ENCODE measurements at regions not wholly inside any gene's neighbourhood (a gene's known extent, or its start where the extent isn't known, plus 50 kb on each side); places are given as distances from the start of the nearest gene placed in this dataset.

DNA sequence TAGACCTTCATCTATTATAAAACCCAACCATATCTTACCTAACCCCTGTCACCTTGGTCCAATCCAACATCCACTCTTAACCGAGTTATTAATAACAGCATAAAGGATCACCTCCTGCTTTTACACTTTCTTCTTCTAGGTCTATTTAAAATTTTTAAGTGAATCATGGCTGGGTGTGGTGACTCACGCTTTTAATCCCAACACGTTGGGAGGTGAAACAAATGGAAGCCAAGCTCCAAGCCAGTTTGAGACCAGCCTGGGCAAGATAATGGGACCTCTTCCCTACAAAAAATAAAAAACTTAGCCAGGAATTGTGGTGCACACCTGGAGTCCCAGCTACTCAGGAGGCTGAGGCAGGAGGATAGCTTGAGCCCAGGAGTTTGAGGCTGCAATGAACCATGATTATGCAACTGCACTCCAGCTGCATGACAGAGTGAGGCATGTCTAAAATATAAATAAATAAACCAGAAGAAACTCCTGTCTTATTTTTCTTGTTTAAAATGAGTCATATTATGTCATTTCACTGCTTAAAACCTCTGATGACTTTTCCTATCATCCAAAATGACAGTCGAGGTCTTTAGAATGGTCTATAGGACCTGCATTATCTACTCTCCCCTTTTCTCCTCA is 188.4 kb downstream of the GASK1B start:
- DNase-seq = no peak
- TF ChIP-seq POLR2A (IDR thresholded peaks at IDR 0.05; ENCODE audit: low read length) (no peak), GATA1 (IDR thresholded peaks at IDR 0.05; ENCODE audit: low read depth, low read length) (no peak)

DNA sequence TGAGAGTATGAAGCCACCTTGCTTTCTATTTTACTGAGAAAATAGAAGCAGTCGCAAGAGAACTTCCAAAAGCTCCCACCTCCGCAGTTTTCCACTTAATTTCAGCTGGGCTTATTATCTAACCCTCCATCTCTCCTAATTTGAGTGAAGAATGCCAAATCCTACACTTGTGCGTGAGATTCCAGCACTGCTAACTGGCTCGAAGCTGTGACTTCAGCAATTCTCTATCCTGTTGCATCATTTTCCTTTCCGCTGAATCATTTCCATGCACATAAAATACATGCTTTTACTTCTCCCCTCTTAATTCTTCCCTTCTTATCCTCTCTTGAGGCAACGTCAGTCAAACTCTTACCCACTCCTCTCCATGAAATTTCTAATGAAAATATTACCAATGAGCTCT is 189.5 kb downstream of the GASK1B start:
- peak in 1 of 2 experiments; percentile 22 for DNase-seq
- TF ChIP-seq POLR2A (IDR thresholded peaks at IDR 0.05; ENCODE audit: low read length) = no peak

DNA sequence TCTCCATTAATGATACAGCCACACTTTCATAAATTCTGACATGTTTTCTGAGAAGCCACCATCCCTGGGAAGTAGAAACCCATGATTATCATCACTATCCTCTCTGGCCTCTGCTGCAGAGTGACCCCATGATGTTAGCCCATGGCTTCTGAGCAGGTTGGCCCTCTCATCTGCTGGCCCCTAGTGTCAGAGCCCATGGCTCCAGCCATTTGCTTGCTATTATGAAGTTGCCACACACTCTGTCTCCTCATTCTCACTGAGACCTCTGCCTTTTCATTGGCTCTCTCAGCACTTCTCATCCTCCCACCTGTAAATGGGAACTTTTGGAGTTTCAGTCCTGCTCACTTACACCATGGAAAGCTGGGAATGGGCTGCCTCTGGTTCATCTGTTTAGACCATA is 192.7 kb downstream of the GASK1B start:
- no peak for DNase-seq
- TF ChIP-seq GATA1 (IDR thresholded peaks at IDR 0.05; ENCODE audit: low read depth, low read length) (no peak), POLR2A (IDR thresholded peaks at IDR 0.05; ENCODE audit: low read length) (no peak)

DNA sequence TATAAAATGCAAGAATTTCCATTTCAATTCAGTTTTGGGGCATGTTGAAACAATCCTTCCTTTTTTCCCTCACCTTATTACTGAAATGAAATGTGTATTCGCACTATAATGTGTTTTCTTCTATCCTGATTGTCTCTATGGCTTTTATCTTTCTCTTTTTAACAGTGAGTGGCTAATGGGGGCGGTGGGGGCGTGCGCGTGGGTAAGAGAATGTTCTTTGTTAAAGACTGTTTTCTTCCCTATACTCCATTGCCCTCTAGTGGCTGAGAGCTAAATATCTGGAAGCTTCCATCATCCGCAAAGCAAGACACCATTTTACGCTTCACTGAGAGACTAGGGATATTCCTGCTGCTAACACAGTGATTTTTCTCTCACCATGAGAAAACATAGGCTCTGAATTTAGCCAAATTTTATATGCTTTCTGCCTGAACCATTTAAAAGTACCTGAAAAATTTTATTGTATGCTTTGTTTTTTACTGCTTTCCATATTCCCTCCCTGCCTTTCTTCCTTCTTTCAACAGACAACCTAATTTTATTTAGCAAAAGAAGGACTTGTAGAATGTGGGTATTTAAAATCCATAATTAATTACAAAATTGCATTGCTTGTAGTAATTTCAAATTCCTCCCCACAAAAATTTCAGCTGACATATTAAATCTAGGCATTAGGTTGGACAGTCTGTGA is 194.0 kb downstream of the GASK1B start:
- peak; percentile 68 to 69 for DNase-seq
- no peak for TF ChIP-seq GATA1 (IDR thresholded peaks at IDR 0.05; ENCODE audit: low read depth, low read length)
- no peak for TF ChIP-seq POLR2A (IDR thresholded peaks at IDR 0.05; ENCODE audit: low read length)

DNA sequence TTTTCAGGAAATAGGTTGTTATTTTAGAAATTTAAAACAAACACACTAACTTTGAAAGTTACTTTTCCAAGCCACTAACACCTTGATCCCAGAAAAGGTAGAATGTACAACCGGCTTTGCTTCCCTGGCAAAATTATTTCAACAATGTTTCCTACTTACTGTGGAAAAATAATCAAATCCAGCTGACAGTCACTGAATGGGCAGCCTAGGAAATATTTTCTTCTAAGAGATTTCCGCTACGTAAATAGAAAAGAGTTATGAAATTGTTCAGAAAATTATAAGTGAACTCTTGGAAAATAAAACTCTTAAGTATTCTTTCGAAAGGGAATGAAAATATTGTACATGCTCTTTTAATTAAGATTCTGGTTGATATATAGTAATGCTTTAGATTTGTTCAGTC is 195.7 kb downstream of the GASK1B start:
- DNase-seq = no peak
- TF ChIP-seq GATA1 (IDR thresholded peaks at IDR 0.05; ENCODE audit: low read depth, low read length) = no peak
- TF ChIP-seq POLR2A (IDR thresholded peaks at IDR 0.05; ENCODE audit: low read length) = no peak

DNA sequence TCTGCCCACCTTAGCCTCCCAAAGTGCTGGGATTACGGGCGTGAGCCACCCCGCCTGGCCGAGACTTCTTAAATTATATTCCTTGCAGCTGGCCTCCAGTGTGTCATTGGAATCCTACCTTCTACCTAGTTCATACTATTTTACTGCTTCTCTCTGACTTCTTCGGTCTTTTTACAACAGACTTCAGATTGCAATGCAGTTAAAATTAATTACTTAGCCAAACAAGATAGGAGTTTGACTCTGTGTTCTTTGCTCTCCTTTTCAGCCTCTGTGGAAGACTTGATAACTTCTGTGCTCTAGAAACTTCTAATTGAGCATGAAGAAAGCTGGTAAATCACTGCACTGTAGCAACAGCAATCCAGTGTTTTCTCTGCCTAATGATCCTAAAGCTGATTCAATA is 199.5 kb downstream of the GASK1B start:
- TF ChIP-seq POLR2A (IDR thresholded peaks at IDR 0.05; ENCODE audit: low read length) (no peak), GATA1 (IDR thresholded peaks at IDR 0.05; ENCODE audit: low read depth, low read length) (no peak)
- DNase-seq = no peak

DNA sequence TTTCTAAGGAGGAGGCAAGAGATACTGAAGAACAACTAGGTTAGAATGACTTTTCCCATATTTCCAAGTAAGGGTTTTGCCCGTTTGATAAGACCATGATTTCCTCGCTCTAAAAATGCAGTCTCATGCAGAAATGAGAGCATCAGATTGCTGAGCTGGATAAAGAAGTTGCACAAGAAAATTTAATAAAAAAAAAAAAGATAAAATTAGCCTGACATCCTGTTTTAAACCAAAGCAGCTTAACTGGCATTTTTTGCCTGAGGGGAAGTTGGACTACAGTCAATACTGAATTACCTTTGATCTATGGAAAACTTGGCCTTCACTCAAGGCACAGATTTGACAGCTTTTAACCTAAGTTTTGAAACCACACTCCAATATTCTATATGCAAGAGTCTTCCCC is 208.4 kb downstream of the GASK1B start:
- DNase-seq = no peak
- TF ChIP-seq POLR2A (IDR thresholded peaks at IDR 0.05; ENCODE audit: low read length) (no peak), GATA1 (IDR thresholded peaks at IDR 0.05; ENCODE audit: low read depth, low read length) (no peak)

DNA sequence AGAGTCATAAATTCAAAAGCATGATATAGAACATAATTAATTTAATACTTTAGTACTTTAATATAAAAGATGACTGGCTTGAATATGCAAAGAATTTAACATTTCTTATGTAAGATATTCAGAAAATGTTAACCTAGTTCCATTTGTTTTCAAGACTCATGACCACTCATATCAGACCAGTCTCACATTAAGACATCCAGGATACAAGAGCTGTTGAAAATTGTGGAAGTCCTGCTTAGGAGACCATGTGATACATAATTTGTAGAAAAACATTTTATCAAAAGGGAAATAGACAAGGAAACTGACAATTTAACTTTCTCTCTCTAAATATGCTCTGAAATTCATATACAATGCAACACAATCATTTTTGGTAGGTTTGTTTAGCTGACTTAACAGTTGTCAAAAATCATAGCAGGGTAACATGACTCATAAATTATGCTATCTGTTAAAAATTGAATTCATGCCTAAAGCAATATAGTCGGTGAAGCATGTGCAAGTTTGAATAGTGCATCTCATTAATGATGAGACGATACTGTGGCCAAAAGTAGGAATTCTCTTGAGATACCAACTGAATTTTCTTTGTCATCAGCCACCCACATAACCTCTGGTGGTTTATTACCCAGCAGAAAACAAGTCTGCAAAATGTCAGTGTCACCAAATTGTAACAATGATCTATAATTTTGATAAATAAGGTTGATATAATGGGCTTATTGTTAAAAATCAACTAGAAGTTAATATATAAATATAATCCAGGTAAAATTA is 211.4 kb downstream of the GASK1B start:
- TF ChIP-seq POLR2A (IDR thresholded peaks at IDR 0.05; ENCODE audit: low read length) = no peak
- no peak for TF ChIP-seq GATA1 (IDR thresholded peaks at IDR 0.05; ENCODE audit: low read depth, low read length)
- no peak for DNase-seq

DNA sequence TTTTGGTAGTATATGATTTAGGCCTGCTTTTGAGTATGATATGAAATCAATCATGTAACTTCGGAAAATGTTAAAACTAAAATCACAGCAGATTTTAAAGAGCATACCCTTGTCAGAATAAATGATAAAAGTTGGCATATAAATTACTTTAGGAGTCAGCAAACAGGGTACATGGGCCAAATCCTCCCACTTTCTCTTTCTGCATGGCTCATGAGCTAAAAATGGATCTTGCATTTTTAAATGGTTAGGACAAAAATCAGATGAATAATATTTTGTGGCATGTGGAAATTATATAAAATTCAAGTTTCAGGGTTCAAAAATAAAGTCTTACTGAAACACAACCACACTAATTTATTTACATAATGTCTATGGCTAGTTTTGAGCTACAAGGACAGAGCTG is 214.9 kb downstream of the GASK1B start:
- TF ChIP-seq POLR2A (IDR thresholded peaks at IDR 0.05; ENCODE audit: low read length) (no peak), GATA1 (IDR thresholded peaks at IDR 0.05; ENCODE audit: low read depth, low read length) (no peak)
- no peak for DNase-seq

DNA sequence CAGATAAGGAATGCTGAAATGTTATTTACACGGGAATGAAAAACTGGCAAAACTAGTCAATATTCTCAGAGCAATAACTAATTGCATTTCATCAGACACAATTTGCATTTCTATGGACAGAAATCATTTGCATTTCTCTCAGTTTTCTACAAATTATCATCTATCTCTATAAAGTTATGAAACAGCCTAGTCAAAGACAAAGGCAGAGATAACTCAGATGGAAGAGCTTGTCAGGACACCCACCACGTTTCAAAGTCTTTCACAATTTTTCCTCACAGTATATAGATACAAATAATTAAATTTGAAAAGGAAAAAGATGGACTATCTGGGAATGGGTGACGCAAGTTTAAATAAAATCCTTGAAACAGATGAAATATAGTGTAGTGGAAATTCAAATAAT is 230.8 kb downstream of the GASK1B start:
- DNase-seq = no peak
- TF ChIP-seq POLR2A (IDR thresholded peaks at IDR 0.05; ENCODE audit: low read length) (no peak), GATA1 (IDR thresholded peaks at IDR 0.05; ENCODE audit: low read depth, low read length) (no peak)

DNA sequence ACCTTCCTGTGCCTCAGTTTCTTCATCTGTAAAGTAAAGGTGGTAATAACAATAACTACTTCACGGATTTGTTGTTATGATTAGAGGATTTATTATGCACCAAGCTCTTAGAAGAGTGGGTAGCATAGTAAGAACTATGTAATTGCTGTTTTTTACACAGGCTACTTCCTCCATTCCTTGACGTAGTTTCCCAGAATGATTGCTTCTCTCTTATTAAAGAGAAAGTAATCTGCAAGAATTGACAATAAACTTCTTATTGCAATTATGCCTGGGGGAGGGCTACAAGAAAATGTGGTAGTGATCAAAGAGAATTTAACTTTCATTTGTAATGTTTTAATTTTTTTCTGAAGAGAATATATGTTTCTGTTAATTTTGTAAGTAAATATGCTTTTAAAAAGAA is 238.7 kb downstream of the GASK1B start:
- TF ChIP-seq GATA1 (IDR thresholded peaks at IDR 0.05; ENCODE audit: low read depth, low read length) (no peak), POLR2A (IDR thresholded peaks at IDR 0.05; ENCODE audit: low read length) (no peak)
- no peak for DNase-seq

DNA sequence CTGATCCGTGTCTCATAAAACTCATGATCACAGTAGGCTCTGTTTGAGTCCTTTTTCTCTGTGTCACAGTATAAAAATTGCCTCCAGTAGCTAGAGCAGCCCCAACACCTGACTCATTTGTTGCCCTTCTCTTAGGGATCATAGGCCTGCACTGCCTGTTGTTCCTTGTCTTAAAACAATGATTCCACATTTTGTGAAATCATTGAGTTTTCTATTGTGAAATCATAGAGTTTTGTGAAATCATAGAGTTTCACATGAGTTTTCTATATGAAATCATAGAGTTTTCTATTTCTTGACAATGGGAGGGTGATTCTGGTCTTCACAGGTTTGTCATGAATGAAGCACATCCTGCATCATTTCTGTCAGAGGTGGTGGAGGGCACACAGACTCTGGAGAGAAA is 239.9 kb downstream of the GASK1B start:
- no peak for TF ChIP-seq POLR2A (IDR thresholded peaks at IDR 0.05; ENCODE audit: low read length)
- no peak for TF ChIP-seq GATA1 (IDR thresholded peaks at IDR 0.05; ENCODE audit: low read depth, low read length)
- DNase-seq = no peak

DNA sequence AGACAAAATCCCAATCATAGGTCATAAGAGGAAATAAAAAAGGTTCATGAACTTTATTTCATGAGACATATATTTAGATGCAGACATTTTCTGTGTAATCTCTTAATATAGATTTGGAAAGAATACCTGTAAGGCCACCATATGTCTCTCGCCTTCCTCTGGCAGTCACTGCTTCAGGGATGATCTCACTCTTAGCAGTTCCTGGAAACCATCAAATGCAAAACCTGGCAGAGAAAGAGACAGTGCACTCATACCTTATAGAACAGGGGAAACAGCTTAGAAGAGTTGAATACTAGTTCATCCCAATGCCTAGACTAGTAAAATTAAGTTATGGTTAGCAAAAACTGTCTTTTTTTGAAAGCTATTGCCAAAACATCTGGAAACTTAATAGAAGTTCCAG is 243.3 kb downstream of the GASK1B start:
- no peak for DNase-seq
- no peak for TF ChIP-seq POLR2A (IDR thresholded peaks at IDR 0.05; ENCODE audit: low read length)
- TF ChIP-seq GATA1 (IDR thresholded peaks at IDR 0.05; ENCODE audit: low read depth, low read length) = no peak

DNA sequence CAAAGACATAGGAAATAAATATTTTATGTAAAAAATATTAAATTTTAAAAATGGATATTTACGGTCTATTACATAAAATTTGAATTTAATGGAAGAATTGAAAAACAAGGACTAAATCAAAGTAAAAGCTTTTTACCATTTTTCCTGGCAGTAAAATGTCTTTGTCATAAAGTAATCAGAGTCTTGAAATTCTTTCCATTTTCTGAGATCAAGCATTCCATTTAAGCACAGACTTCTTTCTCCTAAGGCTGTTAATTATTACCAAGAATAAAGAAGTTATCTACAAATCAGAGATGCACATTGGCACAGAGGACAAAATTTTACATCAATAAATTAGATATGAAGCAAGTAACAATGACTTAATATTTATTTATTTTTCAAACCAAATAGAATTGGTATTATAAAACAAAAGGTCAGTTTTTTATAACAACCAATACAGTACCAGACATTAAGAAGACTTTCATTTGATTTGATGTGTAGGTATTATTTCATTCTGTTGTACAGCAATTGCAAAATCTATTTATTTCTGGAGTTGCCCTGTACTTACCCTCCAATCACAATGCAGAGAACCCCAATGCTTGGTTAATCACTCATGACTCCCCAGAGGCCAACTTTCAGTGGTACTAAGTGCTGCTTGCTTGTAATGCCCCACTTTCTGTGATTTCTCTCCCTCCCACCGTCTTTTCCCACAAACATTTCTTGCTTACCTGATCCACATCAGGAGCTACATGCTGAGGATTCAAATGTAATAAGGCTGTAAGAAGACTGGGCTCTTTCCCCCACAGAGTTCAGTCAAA is 254.6 kb downstream of the GASK1B start:
- DNase-seq = no peak
- no peak for TF ChIP-seq GATA1 (IDR thresholded peaks at IDR 0.05; ENCODE audit: low read depth, low read length)
- no peak for TF ChIP-seq POLR2A (IDR thresholded peaks at IDR 0.05; ENCODE audit: low read length)

Measured in erythroblast (primary cell).